HUDEP-2 (cell line): ENCODE measurements at regions not wholly inside any gene's neighbourhood (a gene's known extent, or its start where the extent isn't known, plus 50 kb on each side); places are given as distances from the start of the nearest gene placed in this dataset.
"Not testable (repeated sequence)": the region's sequence is repeated elsewhere in the genome, so short reads cannot be mapped to it uniquely, and the experiment has no call there.

Source experiments
- DNase-seq, 76 experiments: peaks; one replicate each; lab custom pipeline; 2025; ENCODE audit not compliant: unreplicated experiment in 76 of 76; lab: John Stamatoyannopoulos, UW

- no peak for DNase-seq
Measured at GRCh38 chr1:8120693-8121260, 94.7 kb upstream of the ERRFI1 start.

GRCh38 chr1:8118736-8119135 lies 92.6 kb upstream of the ERRFI1 start:
- not testable (repeated sequence) for DNase-seq

GRCh38 chr1:8118031-8118451 lies 91.9 kb upstream of the ERRFI1 start:
- DNase-seq = no peak

GRCh38 chr1:8116894-8117264 lies 90.8 kb upstream of the ERRFI1 start:
- no peak for DNase-seq

- no peak for DNase-seq
Measured at GRCh38 chr1:8115769-8116167, 89.7 kb upstream of the ERRFI1 start.

GRCh38 chr1:8115031-8115768 lies 89.1 kb upstream of the ERRFI1 start:
- no peak for DNase-seq

GRCh38 chr1:8113262-8114220 lies 87.4 kb upstream of the ERRFI1 start:
- DNase-seq = no peak

GRCh38 chr1:8112611-8113261 lies 86.6 kb upstream of the ERRFI1 start:
- DNase-seq = no peak

GRCh38 chr1:8111560-8111959 lies 85.5 kb upstream of the ERRFI1 start:
- DNase-seq = no peak

GRCh38 chr1:8109216-8109615 lies 83.1 kb upstream of the ERRFI1 start:
- DNase-seq = no peak

GRCh38 chr1:8107897-8108296 lies 81.8 kb upstream of the ERRFI1 start:
- DNase-seq = no peak

GRCh38 chr1:8104278-8105236 lies 78.4 kb upstream of the ERRFI1 start:
- no peak for DNase-seq

- no peak for DNase-seq
Measured at GRCh38 chr1:8097908-8098307, 71.8 kb upstream of the ERRFI1 start.

- no peak for DNase-seq
Measured at GRCh38 chr1:8097077-8097799, 71.1 kb upstream of the ERRFI1 start.

GRCh38 chr1:8096105-8097011 lies 70.2 kb upstream of the ERRFI1 start:
- no peak for DNase-seq

GRCh38 chr1:8095584-8095983 lies 69.5 kb upstream of the ERRFI1 start:
- no peak for DNase-seq

GRCh38 chr1:8094481-8095241 lies 68.6 kb upstream of the ERRFI1 start:
- no peak for DNase-seq
